HG03045 (cell line): ENCODE measurements at regions not wholly inside any gene's neighbourhood (a gene's known extent, or its start where the extent isn't known, plus 50 kb on each side); places are given as distances from the start of the nearest gene placed in this dataset.

Experiments
- ATAC-seq: cut with Tn5 transposase; IDR thresholded peaks from one replicate; pipeline ENCODE4 v1.9.1; 2021; ENCODE audit warnings: mild to moderate bottlenecking, moderate library complexity; ENCODE audit not compliant: unreplicated experiment

DNA sequence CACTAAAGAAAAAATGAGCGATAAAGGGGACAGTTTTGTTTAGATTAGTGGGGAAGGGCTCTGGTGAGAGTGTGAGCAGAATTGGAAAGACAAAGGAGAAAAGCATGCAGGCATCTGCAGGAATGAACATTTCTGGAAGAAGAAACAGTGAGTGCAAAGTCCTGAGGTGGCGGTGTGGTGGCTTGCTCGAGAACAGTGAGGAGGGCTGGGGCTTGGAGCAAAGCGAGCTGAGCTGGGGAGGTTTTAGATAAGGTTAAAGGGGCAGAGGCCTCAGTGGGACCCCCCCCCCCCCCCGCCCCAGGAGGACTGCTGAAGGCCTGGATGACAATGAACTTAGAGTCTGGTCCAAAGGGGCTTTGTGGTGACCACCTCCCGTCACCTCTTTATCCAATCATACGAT is 202.7 kb upstream of the MVB12B start:
- no peak for ATAC-seq

DNA sequence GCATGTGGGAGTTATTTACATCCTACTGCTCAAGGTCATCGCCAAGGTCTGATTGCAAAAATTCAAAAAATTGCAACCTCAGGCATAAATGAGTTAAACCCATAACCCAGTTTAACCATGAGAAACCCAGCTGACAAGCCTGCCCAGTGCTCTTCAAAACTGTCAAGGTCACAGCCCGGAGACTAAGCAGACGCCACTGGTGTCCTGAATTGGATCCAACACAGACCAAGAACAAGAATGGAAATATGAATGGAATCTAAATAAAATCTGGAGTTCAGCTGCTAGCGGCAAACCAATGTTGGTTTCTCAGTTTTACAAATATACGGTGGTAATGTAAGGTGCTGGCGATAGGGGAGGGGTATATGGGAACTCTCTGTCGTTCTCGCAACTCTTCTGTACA is 201.5 kb upstream of the MVB12B start:
- ATAC-seq: no peak

GRCh38 chr9:126125577-126125976 is 201.1 kb upstream of the MVB12B start:
- ATAC-seq: no peak

GRCh38 chr9:126125992-126126409 is 200.6 kb upstream of the MVB12B start:
- ATAC-seq: no peak

GRCh38 chr9:126126807-126127206 is 199.8 kb upstream of the MVB12B start:
- no peak for ATAC-seq

- no peak for ATAC-seq
These were observed 199.0 kb upstream of the MVB12B start for GRCh38 chr9:126127591-126127990.

- no peak for ATAC-seq
These were observed 198.0 kb upstream of the MVB12B start for GRCh38 chr9:126128494-126129142.

- ATAC-seq: no peak
These were observed 195.3 kb upstream of the MVB12B start for GRCh38 chr9:126131066-126132010.

DNA sequence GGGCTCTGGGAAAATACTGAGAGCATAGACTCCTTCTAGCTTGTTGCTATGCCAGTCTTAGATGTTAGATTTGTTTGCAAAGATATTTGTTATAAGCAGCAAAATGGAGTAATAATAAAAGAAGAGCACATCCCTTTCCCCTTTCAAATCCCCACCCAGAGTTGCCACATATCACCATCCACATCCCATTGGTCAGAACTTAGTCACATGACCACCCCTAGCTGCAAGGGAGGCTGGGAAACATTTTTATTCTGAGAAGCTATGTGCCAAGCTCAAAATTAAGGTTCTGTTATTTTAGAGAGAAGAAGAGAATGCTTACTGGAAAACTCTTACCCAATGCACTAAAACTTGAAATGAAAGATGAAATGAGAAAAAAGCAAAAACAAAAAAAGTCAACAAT is 193.9 kb upstream of the MVB12B start:
- ATAC-seq: no peak

DNA sequence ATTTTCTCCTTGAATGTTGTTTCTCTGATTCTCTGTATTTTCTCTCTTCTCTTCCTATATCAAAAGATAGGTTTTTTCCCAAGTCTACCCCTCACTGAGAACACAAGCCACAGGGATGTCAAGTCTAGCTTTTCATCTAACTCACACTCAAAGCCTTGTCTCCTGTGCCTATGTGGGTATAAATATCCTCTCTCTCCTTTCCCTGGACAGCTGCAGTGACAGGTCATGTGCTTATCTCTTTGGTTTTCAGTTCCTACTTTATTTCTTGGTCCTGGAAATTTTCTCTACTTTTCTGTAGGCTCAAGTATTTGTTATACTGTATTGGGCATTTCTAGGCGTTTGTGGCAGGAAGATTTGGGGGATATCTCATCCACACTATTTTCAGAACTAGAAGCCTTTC is 182.4 kb upstream of the MVB12B start:
- no peak for ATAC-seq

DNA sequence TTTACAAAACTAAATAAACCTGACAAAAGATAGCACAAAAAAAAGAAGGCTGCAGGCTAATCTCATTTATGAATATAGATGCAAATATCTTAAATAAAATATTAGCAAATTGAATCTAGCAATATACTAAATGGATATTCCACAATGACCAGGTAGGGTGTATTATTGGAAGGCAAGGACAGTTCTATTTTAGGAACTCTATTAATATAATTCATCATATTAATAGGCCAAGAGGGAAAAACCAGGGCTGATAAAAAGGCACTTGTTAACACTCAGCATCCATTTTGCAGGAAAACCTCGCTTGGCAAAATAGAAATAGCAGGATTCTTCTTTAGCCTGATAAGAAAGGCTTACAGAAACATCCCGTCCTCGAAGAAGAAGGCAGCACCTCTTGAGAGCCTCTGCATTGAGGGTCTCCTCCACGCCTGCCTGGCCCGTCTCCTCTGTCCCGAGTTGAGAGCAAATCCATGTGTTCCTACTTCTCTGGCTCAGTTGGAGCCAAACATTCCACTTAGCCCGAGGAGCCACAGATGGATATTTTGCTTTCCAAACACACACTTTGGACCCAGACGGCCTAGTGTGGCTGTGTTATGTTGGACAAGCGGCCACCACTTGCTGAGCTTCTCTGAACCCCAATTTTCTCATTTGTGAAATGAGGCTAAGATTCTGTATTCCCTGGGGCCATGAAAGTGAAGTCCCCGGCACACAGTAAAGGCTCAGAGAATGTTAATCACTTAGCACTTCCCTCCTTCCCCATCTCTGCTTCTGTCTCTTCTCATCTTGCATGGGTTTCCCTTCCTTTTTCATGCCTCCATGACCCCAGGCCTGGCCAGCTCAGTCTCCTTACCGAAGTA is 181.8 kb upstream of the MVB12B start:
- no peak for ATAC-seq

- no peak for ATAC-seq
These were observed 180.8 kb upstream of the MVB12B start for GRCh38 chr9:126145887-126146253.

GRCh38 chr9:126146254-126147145 is 180.1 kb upstream of the MVB12B start:
- no peak for ATAC-seq

DNA sequence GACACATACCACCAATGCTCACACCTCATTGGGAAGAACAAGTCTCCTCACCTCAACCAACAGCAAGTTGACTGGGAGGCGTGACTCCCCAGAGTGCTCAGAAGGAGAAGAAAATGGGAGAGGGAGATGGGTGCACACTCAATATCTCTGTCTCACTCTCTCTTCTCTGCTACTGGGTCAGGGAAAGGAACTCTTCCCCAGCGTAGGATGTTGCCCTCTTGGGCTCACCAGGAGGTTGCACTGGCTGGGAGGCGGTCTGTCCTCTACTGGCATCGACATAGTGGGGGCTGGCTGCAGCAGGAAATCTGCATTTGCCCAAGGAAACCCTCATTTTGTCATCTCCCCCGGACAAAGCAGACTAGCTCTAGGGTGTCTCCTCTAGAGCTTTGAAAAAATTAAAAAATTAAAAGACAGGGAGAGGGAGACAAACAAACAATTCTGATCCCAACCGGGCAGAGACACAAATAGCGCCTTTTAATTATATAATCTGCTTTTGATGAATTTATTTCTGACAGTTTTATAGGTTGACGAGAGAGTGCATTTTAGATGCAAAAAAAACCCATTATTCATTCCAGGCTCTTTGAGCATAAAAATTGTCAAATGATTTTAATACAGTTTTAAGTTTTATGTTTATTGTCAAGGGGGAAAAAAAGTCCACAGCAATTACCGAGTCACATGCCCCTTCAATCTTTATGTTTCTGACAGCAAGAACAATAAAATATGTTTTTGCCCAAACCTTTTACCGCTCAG is 179.3 kb upstream of the MVB12B start:
- ATAC-seq: no peak

DNA sequence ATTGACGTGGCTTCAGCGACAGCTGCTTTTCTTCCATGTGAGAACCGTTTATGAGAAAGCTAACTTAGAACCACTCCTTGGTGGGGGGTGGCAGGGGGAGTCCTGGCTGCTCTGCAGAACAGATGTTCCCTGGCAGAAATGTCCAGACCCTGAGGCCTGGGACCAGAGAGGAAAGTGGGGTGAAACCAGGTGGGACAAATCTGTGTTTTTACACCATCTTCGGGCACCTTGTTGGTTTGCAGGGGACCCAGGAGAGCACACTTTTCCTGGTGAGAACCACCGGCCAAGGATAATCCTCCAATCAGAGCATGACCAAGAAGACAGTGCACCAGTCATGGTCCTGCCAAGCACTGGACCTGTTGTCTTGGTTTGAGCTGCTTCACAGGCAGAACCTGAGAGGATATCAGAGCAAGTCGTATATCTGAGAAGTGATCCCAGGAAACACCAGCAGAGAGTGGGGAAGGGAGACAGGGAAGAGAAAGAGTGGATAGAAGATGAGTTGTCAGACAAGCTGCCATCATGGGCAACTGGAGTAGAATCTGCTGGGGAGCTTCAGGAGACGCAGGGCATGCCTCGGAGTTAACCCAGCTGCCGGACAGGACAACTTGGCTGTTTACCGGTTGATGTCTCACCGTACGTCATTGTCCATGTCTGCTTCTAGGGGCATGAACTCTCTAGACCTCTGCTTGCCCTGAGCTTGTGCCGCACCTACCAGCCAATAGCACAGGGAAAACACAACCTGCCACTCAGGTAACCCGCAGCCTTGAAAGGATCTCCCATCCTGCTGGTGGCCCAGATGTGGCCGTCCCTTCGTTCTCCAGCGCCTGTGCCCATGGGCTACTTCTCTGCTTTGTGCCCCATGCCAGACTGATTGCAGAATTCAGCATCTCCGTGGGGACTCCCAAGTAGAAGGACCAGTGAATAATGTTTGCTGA is 178.4 kb upstream of the MVB12B start:
- ATAC-seq: no peak

DNA sequence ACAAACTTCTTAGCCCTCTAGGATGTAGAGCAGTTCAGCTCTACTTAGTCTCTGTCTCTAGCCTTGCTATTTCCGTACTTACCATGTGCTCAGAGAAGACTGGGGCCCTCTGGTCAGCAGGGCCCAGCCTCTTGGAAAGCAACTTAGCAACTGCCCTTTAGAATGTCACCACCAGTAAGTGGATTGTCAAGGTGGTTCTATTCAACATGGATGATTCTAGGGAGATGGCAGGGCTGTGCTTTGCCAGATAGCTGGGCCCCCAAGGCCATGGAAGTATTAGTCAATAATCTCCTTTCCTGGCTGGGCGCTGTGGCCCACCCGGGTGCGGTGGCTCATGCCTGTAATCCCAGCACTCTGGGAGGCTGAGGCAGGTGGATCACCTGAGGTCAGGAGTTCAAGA is 177.6 kb upstream of the MVB12B start:
- ATAC-seq: no peak

DNA sequence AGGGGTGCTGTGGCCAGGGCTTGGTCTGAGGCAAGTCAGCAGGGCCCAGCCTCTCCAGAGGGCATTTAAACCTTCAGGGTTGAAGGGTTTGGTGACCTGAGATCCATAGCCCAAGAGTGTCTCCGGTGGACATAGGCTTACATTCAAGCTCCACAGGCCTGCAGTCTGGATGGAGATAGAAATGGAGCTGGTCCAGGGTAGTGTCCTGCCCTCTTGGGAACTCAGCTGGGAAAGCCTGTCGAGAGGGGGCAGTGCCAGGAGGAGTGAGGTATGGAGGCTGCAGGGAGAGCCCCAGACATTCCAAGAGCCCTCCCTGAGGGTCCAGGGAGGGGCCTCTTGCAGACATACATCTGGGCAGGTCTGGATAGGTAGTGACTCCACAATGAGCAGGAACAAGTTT is 177.0 kb upstream of the MVB12B start:
- ATAC-seq: no peak

- ATAC-seq: no peak
These were observed 176.1 kb upstream of the MVB12B start for GRCh38 chr9:126150411-126151030.
